GM19463 (cell line): ENCODE measurements at regions not wholly inside any gene's neighbourhood (a gene's known extent, or its start where the extent isn't known, plus 50 kb on each side); places are given as distances from the start of the nearest gene placed in this dataset.

Source experiments
- ATAC-seq: cut with Tn5 transposase; IDR thresholded peaks from one replicate; pipeline ENCODE4 v1.9.1; 2021; ENCODE audit warnings: mild to moderate bottlenecking, moderate library complexity; ENCODE audit not compliant: unreplicated experiment

DNA sequence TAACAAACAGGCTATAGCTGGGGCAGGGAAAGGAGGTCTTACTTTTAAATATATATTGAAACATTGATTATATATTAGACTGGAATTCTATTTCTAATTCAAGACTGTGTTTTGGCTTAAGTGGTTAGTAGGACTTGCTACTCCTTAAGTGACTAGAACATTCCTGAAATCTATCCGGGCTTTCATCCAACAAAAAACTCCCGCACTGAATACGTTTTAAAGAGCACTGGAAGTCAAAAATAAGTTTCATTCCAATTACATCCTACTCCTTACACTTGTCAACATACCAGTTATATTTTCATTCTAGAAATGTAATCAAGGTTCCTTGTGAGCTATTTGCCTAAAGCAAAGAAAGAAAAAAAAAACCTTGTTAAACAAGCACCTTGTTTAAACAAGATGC is 204.6 kb downstream of the SP3 start:
- no peak for ATAC-seq

DNA sequence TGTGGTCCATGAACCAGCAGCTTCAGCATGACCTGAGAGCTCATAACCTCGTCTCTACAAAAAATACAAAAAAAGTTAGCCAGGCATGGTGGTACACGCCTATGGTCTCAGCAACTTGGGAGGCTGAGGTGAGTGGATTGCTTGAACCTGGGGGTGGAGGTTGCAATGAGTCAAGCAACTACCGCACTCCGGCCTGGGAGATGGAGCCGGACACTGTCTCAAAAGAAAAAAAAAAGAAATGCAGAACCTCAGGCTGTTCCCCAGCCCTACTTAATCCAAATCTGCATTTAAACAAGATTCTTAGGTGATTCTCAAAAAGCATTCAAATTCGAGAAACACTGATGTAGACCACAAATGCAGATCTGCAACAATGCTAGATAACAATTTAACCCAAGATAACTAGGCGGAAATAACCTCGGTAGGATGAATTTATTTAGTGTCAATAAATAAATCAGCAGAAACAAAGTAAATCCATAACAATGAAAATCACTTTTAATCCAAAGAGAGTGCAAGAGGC is 203.5 kb downstream of the SP3 start:
- no peak for ATAC-seq

- no peak for ATAC-seq
Measured at GRCh38 chr2:173762221-173762620, 203.0 kb downstream of the SP3 start.

DNA sequence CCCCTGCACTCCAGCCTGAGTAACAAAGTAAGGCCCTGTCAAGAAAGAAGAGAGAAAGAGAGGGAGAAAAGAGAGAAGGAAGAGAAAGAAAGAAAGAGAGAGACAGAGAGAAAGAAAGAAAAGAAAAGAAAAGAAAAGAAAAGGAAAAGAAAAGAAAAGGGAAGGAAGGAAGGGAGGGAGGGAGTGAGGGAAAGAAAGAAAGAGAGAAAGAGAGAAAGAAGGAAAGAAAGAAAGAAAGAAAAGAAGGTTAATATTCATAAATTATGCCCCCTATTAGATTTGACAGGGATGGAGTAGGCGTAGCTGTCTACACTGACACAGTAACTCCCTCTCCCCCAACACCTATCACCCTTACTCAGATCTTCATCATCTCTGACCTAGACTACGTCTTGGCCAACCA is 202.3 kb downstream of the SP3 start:
- no peak for ATAC-seq

DNA sequence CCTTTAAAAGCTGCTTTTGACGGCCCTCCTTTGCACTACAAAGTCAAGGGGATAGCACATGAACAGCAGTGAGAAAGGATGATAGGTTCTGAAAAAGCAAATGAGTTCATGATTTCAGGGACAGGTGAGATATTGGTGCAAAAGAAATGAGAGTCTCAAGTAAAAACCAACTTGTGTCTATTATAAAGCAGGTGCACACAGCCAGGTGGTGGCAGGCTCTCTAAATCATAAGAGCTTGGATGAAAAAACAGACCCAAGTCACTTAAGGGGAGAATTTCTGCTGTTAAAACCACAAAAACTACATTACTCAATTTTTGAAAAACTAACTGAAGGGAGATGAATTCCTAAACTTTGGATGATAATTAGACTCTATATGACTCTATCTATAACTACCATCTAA is 201.5 kb downstream of the SP3 start:
- no peak for ATAC-seq

GRCh38 chr2:173764094-173764493 is 201.1 kb downstream of the SP3 start:
- no peak for ATAC-seq

- ATAC-seq, result no peak
Measured at GRCh38 chr2:173766537-173767289, 198.5 kb downstream of the SP3 start.

GRCh38 chr2:173770947-173771678 is 194.1 kb downstream of the SP3 start:
- ATAC-seq, result no peak

- no peak for ATAC-seq
Measured at GRCh38 chr2:173772205-173772604, 193.0 kb downstream of the SP3 start.

GRCh38 chr2:173773076-173773475 is 192.1 kb downstream of the SP3 start:
- no peak for ATAC-seq

DNA sequence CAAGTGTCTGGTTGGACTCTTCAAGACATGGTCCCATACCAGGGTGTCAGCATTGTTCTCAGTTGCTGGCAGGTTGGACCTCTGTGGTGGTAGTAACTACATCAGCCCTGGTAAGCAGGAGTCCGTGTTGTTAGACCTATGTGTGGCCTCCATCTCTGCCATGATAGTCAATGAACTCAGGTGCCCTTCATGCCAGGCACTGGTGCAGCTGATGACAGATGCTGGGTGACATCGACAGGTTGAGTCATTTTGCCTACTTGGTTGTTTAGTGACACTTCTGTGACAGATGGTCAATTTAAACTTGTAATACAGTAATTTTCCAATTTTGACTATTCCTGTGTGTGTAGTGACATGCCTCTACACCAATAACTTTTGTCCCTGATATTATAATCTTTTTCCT is 189.7 kb downstream of the SP3 start:
- ATAC-seq, result no peak

DNA sequence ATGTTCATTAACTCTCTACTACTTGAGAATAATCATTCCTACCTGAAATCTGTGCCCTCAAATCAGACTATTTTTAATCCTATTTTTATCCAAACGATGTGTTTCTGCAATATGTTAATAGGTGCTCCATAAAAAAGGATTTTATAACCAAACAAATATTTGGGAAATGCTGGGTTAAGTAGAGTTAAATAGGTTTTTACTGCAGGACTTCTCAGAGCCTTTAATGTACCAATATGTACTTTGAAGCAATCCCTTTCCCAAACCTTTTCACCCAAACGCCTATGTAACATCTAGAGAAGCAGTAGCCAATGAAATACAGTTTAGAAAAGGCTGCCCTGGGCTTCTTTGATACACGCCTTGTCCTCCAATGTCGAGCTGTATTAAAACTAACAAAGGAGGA is 182.5 kb downstream of the SP3 start:
- ATAC-seq, result no peak

DNA sequence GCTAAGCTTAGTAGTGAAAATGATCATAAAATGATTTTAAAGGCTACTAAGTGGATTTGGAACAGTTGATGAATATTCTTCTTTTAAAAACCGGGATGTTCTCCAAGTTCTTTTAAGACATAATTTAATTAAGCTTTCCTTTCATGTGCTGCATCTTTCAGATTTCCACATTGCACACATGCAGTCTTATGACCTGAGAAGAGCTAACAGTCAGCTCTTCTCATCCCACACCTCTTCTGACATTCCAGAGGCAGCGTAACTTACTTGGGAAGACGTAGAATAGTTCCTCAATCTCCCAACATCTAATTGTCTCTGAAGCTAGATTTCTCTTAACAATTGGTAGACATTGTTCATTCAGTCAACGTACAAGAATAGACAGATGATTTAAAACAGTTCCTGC is 181.8 kb downstream of the SP3 start:
- no peak for ATAC-seq

- no peak for ATAC-seq
Measured at GRCh38 chr2:173785813-173786212, 179.4 kb downstream of the SP3 start.

- ATAC-seq, result no peak
Measured at GRCh38 chr2:173791502-173791901, 173.7 kb downstream of the SP3 start.

DNA sequence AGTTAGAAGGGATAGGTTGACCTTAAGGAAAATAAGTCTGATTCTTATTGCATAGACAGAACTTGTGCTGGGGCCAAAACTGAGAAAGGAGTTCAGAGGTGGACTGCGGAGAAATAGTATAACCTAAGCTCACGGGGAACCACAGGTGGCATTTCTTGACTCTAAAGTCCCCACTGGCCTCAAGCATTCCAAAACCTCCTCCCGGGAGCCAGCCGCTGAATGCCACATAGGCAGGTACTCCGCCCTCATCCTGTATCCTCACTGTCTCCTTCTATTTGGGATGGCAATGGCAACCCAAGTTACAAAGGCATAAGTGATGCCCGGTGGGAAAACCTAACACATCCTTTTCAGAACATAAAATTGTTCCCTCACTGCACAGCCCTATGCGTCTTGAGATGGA is 173.0 kb downstream of the SP3 start:
- ATAC-seq, result no peak

- no peak for ATAC-seq
Measured at GRCh38 chr2:173792741-173793140, 172.4 kb downstream of the SP3 start.

GRCh38 chr2:173793709-173794565 is 171.2 kb downstream of the SP3 start:
- ATAC-seq, result no peak

- no peak for ATAC-seq
Measured at GRCh38 chr2:173797586-173798263, 167.4 kb downstream of the SP3 start.

DNA sequence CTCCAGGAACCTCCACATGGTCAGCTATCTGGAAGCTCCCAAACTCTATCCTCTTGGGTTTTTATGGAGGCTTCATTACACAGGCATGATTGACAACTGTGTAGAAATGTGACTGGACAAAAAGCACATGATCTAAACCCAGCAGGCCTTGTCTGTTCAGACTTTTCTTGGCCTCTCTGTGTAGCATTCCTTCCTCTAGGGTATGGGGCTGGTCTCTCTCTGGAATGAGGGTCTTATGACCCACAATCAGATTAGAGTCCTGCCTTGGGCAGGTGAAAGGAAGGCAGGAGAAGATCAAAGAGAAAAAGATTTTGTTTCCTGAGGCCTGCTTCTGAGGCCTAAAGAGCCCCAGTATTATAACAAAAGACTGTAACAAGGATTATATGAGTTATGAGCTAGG is 162.7 kb downstream of the SP3 start:
- no peak for ATAC-seq

- ATAC-seq, result no peak
Measured at GRCh38 chr2:173803449-173803848, 161.7 kb downstream of the SP3 start.
